Left ventricle myocardium inferior (tissue), 1 donor: ENCODE measurements at regions not wholly inside any gene's neighbourhood (a gene's known extent, or its start where the extent isn't known, plus 50 kb on each side); places are given as distances from the start of the nearest gene placed in this dataset.
"Not testable (repeated sequence)": the region's sequence is repeated elsewhere in the genome, so short reads cannot be mapped to it uniquely, and the experiment has no call there.

Source experiments
- DNase-seq: peaks from one replicate; pipeline ENCODE4 v3.0.0-alpha.2; 2020
- H3K27ac ChIP-seq: fragments of 200-600 bp; replicated peaks from 2 replicates; pipeline ENCODE4 v1.8.0; 2021
- H3K27me3 ChIP-seq: fragments of 200-600 bp; 2 replicates; pipeline ENCODE4 v1.8.0; 2021; ENCODE audit warnings: low read depth
- H3K36me3 ChIP-seq: fragments of 200-600 bp; 2 replicates; pipeline ENCODE4 v1.8.0; 2021
- H3K4me1 ChIP-seq: fragments of 200-600 bp; 2 replicates; pipeline ENCODE4 v1.8.0; 2021
- H3K4me3 ChIP-seq: fragments of 200-600 bp; 2 replicates; pipeline ENCODE4 v1.8.0; 2021; ENCODE audit warnings: mild to moderate bottlenecking, moderate library complexity
- H3K9me3 ChIP-seq: fragments of 200-600 bp; replicated peaks from 2 replicates; pipeline ENCODE4 v1.8.0; 2021
- CTCF ChIP-seq: fragments of 200-600 bp; IDR thresholded peaks from 2 replicates; pipeline ENCODE4 v1.8.0; 2021; ENCODE audit warnings: antibody characterized with exemption, mild to moderate bottlenecking, borderline replicate concordance
- intact Hi-C: fragments of 100-400 bp; cut with micrococcal nuclease; formaldehyde crosslinking; loops from one replicate; pipeline ENCODE4 v1.11.0; 2022
- donor health status: DM: no; HTN: yes; CAD: no; lungs with severe emphysema.

- intact Hi-C loops, result no loop called here
- peaks cover 13% of the 10 kb centered on the region for H3K9me3 ChIP-seq
- no peak overlapping the region for H3K4me3 ChIP-seq
- no peaks in the 10 kb centered on the region for H3K27me3 ChIP-seq
- no peaks in the 10 kb centered on the region for H3K36me3 ChIP-seq
- H3K27ac ChIP-seq, result no peak overlapping the region
- H3K4me1 ChIP-seq, result no peaks in the 10 kb centered on the region
- no peak for TF ChIP-seq CTCF
- DNase-seq, result no peak
Observed at GRCh38 chr16:10280262-10281170, 98.3 kb upstream of the GRIN2A start.

GRCh38 chr16:10282367-10282766, 100.1 kb upstream of the GRIN2A start:
- no peak for DNase-seq
- H3K4me1 ChIP-seq, result no peaks in the 10 kb centered on the region
- intact Hi-C loops, result no loop called here
- no peaks in the 10 kb centered on the region for H3K27me3 ChIP-seq
- peaks cover 9% of the 10 kb centered on the region for H3K9me3 ChIP-seq
- H3K4me3 ChIP-seq, result no peak overlapping the region
- TF ChIP-seq CTCF, result no peak
- H3K36me3 ChIP-seq, result no peaks in the 10 kb centered on the region
- no peak overlapping the region for H3K27ac ChIP-seq

- H3K27ac ChIP-seq, intact Hi-C loops, DNase-seq, H3K36me3 ChIP-seq, H3K27me3 ChIP-seq, H3K4me1 ChIP-seq, H3K4me3 ChIP-seq, H3K9me3 ChIP-seq: not testable (repeated sequence)
Observed at GRCh38 chr16:10283246-10283645, 101.0 kb upstream of the GRIN2A start.

DNA sequence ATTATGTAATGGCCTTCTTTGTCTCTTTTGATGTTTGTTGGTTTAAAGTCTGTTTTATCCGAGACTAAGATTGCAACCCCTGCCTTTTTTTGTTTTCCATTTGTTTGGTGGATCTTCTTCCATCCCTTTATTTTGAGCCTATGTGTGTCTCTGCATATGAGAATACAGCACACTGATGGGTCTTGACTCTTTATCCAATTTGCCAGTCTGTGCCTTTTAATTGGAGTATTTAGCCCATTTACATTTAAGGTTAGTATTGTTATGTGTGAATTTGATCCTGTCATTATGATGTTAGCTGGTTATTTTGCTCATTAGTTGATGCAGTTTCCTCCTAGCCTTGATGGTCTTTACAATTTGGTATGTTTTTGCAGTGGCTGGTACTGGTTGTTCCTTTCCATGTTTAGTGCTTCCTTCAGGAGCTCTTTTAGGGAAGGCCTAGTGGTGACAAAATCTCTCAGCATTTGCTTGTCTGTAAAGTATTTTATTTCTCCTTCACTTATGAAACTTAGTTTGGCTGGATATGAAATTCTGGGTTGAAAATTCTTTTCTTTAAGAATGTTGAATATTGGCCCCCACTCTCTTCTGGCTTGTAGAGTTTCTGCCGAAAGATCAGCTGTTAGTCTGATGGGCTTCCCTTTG, 95.3 kb upstream of the ATF7IP2 start:
- H3K4me3 ChIP-seq, H3K27me3 ChIP-seq, H3K36me3 ChIP-seq, H3K4me1 ChIP-seq, intact Hi-C loops, DNase-seq, H3K27ac ChIP-seq: not testable (repeated sequence)
- H3K9me3 ChIP-seq, result peaks cover 15% of the 10 kb centered on the region

DNA sequence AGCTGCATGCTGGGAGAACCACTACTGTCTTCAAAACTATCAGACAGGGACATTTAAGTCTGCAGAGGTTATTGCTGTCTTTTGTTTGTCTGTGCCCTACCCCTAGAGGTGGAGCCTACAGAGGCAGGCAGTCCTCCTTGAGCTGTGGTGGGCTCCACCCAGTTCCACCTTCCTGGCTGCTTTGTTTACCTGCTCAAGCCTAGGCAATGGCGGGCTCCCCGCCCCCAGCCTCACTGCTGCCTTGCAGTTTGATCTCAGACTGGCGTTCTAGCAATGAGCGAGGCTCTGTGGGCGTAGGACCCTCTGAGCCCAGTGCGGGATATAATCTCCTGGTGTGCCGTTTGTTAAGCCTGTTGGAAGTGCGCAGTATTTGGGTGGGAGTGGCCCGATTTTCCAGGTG, 93.7 kb upstream of the ATF7IP2 start:
- H3K4me1 ChIP-seq, H3K27ac ChIP-seq, intact Hi-C loops, H3K36me3 ChIP-seq, DNase-seq, H3K27me3 ChIP-seq, H3K4me3 ChIP-seq: not testable (repeated sequence)
- peaks cover 15% of the 10 kb centered on the region for H3K9me3 ChIP-seq

DNA sequence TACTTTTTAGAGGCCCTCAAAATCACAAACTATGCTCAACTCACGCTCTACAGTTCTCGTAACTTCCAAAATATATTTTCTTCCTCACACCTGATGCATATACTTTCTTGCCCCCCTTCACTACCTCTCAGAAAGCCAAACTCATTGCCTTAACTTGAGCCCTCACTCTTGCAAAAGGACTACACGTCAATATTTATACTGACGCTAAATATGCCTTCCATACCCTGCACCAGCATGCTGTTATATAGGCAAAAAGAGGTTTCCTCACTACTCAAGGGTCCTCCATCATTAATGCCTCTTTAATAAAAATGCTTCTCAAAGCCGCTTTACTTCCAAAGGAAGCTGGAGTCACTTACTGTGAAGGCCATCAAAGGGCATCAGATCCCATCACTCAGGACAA, 92.9 kb upstream of the ATF7IP2 start:
- peaks cover 15% of the 10 kb centered on the region for H3K9me3 ChIP-seq

GRCh38 chr16:10294153-10294552, 91.7 kb upstream of the ATF7IP2 start:
- H3K36me3 ChIP-seq, intact Hi-C loops, H3K27me3 ChIP-seq, DNase-seq, H3K4me1 ChIP-seq, H3K27ac ChIP-seq, H3K4me3 ChIP-seq: not testable (repeated sequence)
- H3K9me3 ChIP-seq, result peaks cover 15% of the 10 kb centered on the region

More for the DNA sequence above, 92.9 kb upstream of the ATF7IP2 start:
- H3K4me3 ChIP-seq, H3K4me1 ChIP-seq, H3K27ac ChIP-seq, DNase-seq, H3K36me3 ChIP-seq, intact Hi-C loops, H3K27me3 ChIP-seq: not testable (repeated sequence)

DNA sequence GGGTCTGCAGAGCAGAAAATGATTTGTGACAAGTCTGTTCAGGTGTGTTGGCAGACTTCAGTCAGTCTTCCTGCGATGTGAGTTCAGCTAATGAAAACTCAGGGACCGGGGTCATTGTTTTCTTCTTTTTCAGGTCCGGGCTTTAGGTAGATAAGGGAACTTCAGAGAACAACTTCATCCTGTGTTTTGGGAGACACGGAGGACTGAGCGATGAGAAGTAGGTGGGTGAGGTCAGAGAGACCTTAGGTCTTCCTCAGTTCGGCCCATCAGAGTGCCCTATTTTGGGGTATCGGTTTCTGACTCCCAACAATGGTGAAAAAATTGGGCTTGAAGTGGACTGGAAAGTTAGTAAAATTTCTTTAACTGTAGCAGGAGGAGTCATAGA, 88.9 kb upstream of the ATF7IP2 start:
- peaks cover 5% of the 10 kb centered on the region for H3K27me3 ChIP-seq
- intact Hi-C loops, result no loop called here
- no peak overlapping the region for H3K4me3 ChIP-seq
- no peaks in the 10 kb centered on the region for H3K4me1 ChIP-seq
- peaks cover 6% of the 10 kb centered on the region for H3K9me3 ChIP-seq
- no peak overlapping the region for H3K27ac ChIP-seq
- no peaks in the 10 kb centered on the region for H3K36me3 ChIP-seq
- no peak for DNase-seq
- no peak for TF ChIP-seq CTCF
